DMS53 treated with DMSO at 0.1 percent for 48 hours (cell line): ENCODE measurements at regions not wholly inside any gene's neighbourhood (a gene's known extent, or its start where the extent isn't known, plus 50 kb on each side); places are given as distances from the start of the nearest gene placed in this dataset.
"Not testable (repeated sequence)": the region's sequence is repeated elsewhere in the genome, so short reads cannot be mapped to it uniquely, and the experiment has no call there.

ENCODE experiments used
- DNase-seq: peaks from one replicate; lab custom pipeline; 2025; ENCODE audit not compliant: unreplicated experiment; lab: John Stamatoyannopoulos, UW

DNA sequence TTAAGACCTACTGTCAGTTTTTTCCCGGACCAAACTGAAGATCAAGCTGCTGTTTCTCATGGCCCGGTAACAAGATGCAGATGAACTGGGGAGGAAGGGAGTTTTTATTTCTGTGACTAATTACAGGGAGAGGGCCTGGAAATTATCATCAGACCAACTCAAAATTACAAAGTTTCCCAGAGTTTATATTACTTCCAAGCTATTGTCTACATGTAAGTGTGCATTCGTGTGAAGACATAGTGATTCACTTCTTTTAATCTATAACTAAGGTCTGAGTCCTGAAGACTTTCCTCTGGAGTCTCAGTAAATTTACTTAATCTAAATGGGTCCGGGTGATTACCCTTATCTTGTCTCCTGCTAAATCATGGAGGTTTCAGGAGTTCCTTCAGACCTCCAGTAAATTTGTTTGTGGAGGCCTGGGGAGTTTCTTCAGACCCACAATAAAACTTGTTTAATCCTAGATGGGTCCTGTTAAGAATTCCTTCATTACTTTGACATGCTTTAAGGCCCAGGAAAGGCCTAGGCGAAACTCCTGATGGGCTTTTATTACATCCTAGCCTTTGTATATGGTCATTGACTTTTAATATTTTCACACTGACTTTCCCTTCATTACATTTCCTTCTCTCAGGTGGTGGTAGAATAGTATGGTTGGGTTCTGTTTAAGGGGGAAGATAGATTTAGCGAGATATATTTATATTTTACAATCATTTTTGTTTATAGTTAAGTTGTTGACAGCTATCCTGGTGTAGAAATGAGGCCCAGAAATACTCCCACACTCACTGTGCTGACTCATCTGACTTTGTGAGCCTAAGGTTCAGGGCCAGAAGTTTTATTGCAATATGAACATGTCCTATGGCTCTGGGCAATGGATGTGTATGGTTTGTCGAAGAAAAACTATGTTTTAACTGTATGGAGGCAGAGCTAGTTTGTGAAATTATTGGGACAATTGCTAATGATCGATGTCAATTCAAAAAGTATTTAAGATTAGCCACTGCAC, 627.0 kb upstream of the FBXO33 start:
- no peak for DNase-seq

DNA sequence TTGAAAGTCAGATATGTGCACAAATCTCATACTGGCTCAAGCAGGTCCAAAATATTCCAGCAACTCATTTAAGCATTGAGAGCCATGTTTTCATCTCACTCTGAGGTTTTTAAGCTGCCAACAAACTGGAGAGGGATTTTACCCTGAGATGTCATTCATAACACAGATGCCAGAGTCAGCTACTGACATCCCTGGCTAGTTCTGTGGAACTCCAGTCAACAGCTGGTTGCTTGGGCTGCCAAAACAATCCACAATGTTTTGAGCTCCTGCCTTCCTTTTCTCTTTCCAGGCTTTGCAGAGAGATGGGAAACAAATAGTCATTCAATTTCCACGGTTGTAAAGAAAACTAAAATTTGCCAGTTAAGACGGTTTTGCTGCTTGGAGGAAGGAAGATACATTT, 621.2 kb upstream of the FBXO33 start:
- no peak for DNase-seq

DNA sequence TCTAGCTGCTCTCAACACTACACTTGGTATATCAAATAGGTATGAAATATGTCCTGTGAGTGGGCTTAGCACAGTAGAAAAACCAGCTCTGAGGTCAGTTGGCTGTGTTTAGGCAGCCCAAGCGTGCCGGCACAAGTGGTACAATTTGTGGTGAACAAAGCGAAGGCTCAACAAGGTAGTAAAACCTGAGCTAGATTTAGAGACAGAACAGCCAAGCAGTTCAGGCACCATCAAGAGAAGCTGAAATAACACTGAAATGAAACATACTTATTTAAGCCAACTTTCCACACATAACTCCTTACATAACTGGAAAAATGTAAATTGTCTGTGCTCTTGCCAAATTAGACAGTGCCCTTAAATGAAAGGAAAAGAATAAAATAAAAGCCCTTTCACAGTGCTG, 596.8 kb upstream of the FBXO33 start:
- no peak for DNase-seq

DNA sequence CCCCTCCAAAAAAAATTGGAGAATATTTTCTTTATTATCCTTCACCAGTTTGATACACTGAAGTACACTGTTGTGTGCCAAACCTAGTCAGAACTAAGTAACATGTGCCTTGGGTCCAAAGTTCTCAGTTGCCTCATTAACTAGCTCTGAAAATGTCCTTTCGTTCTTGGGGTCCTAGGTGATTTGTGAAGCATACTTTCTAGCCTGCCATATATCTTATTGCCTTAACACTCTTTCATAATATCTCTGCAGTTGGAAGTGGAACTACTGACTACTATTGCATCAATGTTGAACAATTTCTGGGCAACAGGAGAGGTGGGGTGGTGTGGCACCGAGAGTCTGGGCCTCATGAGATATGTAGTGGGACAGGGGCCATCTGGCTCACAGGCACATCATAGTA, 592.9 kb upstream of the FBXO33 start:
- no peak for DNase-seq

DNA sequence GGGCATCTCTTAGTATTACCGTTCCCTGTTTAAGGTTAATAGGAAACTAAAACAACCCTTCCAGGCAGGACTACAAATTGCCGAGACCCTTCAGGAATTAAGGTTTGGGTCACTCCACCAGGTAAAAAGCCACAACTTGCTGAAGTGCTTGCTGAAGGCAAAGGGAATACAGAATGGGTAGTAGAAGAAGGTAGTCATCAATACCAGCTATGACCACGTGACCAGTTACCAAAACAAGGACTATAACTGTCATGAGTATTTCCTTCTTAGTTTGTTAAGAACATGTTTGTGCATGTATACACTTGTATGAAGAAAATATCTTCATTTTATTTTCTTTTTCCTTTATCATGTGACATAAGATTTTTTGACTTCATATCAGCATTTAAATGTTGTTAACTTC, 578.7 kb upstream of the FBXO33 start:
- DNase-seq: no peak

DNA sequence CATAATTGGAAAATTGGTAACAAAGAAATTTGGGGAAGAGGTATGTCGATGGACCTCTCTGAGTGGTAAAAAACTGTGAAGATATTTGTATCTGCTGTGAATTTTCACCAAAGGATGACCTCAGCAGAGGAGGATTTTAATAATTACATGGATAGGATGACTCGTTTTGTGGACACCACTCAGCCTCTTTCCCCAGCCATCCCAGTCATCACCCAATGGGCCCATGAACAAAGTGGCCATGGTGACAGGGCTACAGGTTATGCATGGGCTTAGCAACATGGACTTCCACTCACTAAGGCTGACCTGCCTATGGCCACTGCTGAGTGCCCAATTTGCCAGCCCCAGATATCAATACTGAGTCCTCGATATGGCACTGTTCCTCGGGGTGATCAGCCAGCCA, 577.5 kb upstream of the FBXO33 start:
- no peak for DNase-seq

DNA sequence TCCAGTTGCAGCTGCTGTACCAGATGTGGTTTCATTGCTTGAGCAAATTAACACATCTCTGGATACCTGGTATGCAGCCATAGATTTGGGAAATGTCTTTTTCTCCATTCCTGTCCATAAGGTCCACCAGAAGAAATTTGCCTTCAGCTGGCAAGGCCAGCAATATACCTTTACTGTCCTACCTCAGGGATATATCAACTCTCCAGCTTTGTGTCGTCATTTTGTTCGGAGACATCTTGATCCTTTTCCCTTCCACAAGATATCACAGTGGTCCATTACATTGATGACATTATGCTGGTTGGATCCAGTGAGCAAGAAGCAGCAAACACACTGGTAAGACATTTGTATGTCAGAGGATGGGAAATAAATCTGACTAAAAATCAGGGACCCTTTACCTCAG, 576.1 kb upstream of the FBXO33 start:
- not testable (repeated sequence) for DNase-seq

DNA sequence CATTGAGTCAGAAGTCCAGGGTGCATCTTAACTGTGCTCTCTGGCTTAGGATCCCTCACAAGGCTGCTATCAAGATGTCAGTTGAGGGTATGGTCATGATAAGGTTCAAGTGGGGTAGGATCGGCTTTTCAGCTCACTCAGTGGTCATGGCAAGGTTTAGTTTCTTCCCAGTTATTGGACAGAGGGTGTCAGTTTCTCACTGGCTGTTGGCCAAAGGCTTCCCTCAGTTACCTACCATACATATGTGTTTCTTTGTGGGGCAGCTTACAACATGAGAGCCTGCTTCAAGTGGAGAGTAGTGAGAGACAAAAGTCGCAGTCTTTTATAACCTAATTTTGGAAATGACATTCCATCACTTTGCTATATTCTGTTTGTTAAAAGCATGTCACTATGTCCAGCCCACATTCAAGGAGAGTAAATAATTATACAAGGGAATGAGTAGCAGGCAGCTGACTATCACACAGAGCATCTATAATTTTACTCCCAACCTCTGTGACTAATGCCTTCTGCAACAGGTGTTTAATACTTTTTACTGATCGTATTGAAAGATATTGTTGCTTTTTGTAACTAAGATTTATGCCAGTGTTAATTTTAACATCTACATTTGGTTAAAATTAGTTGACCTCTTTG, 572.8 kb upstream of the FBXO33 start:
- no peak for DNase-seq

DNA sequence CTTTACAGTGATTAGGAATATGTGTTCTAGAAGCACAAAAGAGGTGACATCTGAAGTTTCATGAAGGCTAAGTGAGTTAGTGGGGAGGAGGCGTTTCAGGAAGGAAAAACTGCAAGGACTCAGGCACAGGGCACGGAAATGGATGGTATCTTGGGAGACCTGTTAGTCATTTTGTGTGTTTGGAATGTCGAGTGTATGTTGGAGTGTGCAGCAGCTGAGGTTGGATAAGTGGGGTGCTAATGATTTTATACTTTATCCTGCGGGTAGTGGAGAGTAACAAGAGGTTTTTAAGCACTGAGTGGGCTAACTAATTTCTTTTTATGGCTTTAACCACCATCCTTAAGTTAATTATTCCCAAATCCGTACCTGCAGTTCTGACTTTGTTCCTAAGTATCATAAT, 571.5 kb upstream of the FBXO33 start:
- no peak for DNase-seq

DNA sequence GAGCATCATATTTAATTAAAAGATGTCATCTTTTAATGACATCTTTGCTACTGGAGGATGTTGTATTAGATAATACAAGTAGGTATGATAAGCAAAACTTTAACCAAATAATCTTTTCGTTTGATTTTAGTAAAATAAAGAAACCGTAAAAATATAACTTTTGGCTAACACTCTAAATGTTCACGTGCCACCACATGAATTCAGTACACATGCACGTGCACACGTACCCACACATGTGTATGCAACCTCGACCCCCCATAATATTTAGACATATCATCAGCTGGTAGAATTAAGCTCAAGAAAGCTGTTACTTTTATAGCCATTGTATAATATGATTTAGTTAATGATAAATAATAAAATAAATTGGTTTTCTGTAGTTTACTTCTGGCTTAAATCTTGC, 566.6 kb upstream of the FBXO33 start:
- no peak for DNase-seq

DNA sequence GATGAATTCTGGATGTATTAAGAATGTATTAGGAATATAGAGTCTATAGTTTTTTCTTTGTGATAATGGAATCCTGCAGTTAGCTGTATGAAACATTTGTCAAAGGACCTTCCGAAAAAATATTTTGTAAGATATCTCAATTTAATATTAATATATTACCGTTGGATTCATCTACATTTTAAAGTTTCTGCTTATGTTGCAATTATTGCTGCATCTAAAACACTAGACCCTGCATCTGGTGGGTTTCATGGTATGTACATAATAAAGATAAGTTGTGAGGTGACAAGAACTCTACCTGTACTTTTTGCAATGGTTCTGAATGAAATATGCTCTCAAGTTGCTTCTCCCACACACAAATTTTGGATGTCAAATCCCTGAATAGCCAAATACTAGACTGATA, 565.9 kb upstream of the FBXO33 start:
- no peak for DNase-seq

DNA sequence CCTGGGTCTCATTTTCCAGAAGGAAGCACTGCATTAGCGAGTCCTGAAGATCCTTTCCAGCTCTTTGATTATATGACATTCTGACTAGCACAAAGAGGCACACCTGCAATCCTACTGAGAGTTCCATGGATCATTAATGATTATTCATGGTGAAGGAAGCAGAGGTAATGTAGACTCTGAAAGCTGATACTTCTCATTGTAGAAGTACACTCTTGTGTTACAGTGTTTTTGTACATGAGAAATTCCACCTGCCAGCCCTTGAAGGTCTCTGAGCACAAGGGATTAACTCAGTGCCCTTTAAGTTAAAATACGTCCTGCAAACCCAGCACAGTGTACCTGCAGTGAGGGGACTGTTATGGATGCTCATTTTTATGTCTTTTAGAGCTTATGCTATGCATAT, 558.8 kb upstream of the FBXO33 start:
- DNase-seq: peak; percentile 85

DNA sequence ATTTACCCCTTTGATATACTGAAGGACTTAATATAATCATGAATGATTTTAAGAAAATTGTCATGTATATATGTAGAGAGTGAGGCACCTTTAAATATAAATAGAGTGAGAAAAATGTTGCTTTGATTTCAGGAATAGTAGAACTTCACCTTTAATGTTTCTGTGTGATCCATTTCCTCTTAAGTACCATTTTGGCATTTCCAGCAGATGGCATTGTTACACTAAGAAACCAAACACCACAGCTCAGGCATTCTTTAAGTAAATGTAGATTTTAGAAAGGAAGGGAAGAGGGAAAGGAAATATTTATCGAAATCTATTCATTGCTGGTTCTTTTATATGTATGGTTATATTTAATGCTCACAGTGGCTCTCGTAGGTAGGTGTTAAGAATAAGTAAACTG, 556.7 kb upstream of the FBXO33 start:
- peak; percentile 54 for DNase-seq

DNA sequence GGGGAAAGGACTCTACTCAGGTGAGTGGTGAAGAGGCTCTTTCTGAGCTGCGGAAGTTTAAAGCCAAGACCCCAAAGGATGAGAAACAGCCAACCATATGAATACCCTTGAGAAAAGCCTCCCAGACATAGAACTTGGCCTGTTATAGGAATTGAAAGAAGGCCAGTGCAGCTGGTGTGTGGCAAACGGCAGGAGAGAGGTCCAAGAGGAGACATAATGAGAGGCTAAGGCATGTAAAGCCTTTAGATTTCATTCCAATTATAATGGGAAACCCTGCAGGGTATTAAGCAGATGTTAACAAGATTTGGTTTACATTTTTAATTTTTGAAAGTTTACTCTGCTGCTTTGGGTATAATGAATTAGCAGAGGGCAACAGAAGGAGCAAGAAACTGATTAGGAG, 552.1 kb upstream of the FBXO33 start:
- no peak for DNase-seq

DNA sequence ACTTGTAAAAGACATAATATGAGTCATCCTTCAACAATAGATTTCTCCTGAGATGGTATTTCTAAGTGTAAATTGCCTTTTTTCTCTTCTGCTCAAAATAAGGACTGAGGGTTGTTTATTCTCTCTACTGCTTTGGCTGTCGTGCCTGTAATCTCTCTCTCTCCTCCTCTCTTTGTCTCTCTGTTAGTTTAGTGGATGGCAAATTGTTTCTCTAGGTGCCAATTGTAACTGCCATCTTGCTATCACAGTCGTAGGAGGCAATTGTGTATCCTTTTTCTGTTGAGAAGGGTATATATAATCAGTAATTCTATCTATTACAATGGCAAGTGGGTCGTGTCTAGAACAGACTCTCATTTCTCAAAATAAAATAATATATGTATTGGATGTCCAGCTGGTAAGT, 545.0 kb upstream of the FBXO33 start:
- DNase-seq: no peak

DNA sequence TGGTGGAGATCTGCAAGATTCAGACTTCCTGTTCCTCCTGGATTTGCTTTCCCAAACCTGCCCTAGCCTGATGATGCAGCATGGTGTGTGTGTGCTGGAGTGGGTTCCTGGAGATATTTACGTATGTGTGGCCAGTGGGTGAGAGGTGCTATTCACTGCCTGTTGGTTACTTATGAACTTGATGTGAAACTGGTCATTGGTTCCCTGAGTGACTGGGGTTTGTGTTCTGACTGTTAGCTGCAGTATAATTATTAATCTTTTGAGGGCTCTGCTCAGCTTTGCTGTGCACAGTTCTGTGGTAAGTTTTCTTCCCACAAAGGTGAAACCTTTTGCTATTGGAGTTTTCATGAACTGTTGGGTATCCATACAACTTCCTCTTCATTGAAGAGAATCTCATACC, 541.8 kb upstream of the FBXO33 start:
- DNase-seq: no peak

DNA sequence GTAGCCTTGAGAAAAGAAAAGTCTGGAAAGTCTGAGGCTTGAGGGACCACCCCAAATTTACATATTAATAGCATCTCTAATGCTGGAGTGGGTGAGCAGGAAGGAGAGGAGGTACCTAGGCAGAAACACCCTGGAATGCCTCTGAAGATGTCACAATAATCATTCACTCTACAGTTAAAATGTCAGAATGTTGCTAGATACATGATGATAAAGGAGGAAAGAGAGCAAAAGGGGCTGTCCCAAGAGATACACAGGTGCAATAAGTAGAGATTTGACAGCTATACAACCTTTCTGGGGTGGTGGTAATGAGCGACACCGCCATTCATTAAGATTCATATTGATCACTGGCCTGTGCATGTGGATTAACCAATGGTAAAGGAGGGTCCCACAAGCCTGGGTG, 540.5 kb upstream of the FBXO33 start:
- no peak for DNase-seq

DNA sequence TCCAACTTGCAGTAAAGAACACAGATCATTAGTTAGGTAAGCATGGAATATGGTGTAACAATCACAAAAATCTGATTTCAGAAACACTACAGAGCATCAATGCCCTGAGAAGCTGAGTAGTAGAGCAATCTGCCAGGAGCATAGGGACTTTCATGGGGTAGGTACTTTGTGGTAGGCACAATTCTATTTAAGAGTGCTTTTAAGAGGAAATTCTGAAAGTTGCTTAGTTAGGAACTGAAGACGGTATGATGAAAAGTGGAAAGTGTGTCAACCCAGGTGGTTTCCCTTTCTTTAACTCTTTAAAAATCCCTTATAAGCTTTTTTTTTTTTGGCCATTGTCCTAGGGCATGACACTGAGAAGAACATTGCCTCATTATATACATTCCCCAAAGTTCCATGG, 535.7 kb upstream of the FBXO33 start:
- DNase-seq: no peak

DNA sequence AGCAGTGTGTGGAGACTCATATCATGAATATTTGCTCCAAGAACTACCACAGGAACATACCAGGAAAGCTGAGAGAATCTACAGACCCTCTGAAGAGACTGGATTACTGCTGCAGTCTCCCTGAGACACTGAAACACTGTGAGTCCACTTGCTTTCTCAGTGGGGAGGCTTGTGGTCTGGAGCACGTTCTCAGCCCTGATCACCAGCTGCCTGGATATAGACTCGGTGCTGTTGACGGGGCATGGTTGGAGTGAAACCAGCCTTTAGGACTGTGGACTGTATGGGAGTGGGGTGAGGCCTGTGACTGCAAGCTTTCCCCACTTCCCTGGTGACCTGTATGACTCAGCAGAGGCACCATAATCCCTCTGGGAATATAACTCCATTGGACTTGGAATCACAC, 525.8 kb upstream of the FBXO33 start:
- DNase-seq: no peak

DNA sequence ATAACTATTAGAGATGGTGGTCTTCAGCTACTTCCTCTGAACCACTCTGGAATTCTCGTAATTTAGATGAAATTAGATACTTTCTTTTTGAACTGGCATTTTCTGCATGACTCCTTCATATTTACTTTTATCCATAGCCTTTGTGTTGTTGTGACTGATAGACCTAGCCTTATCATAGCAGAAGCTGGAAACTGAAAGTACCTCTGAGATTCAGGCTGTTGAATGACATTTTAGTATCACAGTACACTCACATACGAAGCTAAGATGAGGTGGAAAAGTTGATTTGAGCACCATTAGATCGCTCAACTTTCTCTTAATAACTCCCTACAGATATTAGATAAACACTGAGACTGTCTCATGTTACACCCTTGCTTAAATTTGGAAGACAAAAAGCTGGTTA, 525.1 kb upstream of the FBXO33 start:
- DNase-seq: no peak

DNA sequence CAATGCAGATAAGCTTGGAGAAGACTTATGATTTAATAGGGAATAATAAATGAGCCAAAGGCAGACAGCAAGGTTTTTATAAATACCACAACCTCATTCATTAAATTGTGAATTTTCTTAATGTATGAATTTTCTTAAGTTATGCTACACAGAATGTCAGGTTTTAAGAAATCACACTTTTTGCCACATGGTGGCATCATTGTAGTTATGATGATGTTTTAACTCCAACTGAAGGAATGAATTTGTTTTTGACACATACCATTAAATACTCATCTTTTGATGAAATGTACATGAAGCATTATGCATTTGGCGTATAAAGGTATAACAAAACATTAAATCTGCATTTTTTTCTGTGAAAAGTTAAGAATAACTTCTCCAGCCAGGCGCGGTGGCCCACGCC, 524.1 kb upstream of the FBXO33 start:
- DNase-seq: no peak

DNA sequence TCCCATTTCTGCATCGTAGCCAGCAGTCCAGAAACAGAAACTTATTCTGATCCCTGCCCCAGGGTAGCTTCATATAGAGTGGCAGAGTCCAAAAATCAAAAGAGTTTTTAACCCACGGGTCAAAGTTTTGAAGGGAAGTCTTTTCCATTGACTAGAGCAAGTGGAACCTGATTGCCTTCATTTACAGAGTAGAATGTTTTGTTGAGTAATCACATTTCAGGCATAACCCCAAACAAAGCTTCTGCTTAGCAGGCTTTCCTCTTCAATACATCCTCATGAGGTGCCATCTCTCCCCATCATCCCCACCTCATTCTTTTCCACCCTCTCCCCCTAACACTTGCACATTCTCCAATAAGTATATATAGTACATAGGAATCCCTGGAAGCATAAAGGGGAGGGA, 516.0 kb upstream of the FBXO33 start:
- no peak for DNase-seq

DNA sequence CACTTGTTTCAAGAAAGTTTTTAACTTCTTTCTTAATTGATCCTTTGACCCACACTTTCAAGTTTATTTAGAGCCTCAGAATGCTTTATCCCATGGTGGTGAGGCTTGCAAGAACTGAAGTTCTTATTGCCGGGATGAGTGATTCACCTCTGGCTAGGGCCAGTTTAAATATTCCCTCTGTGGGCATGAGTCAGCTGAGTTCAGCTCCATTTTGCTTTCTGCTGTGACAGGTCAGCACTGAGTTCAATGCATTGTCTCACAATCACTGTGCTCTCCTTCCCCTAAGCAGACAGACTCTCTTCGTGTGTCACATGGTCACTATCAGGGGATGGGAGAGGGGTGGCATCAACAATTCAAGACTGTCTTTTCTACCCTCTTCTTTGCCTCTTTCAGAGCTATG, 514.6 kb upstream of the FBXO33 start:
- no peak for DNase-seq
